Smooth muscle cell (in vitro differentiated cells): ENCODE measurements at regions not wholly inside any gene's neighbourhood (a gene's known extent, or its start where the extent isn't known, plus 50 kb on each side); places are given as distances from the start of the nearest gene placed in this dataset.

Experiments
- DNase-seq: peaks from one replicate; lab custom pipeline; 2025; ENCODE audit not compliant: unreplicated experiment; lab: John Stamatoyannopoulos, UW
- H2AFZ ChIP-seq: fragments of 200-600 bp; sonication (generic); 2 replicates; pipeline ENCODE4 v1.6.0; 2016; ENCODE audit warnings: antibody characterized with exemption, low read depth, mild to moderate bottlenecking
- H3F3A ChIP-seq: fragments of 200-600 bp; sonication (generic); 2 replicates; pipeline ENCODE4 v1.6.0; 2017; ENCODE audit warnings: antibody characterized with exemption, low read depth
- H3K27ac ChIP-seq: fragments of 200-600 bp; sonication (generic); 2 replicates; pipeline ENCODE4 v1.5.1; 2016; ENCODE audit warnings: low read depth, mild to moderate bottlenecking
- H3K27me3 ChIP-seq: fragments of 200-600 bp; sonication (generic); 2 replicates; pipeline ENCODE4 v1.6.1; 2016; ENCODE audit warnings: low read depth, mild to moderate bottlenecking
- H3K36me3 ChIP-seq: fragments of 200-600 bp; sonication (generic); 2 replicates; pipeline ENCODE4 v1.5.1; 2016; ENCODE audit warnings: low read depth
- H3K4me1 ChIP-seq: fragments of 200-600 bp; sonication (generic); 2 replicates; pipeline ENCODE4 v1.5.1; 2016; ENCODE audit warnings: low read depth
- H3K4me2 ChIP-seq: fragments of 200-600 bp; sonication (generic); 2 replicates; pipeline ENCODE4 v1.6.0; 2016; ENCODE audit warnings: mild to moderate bottlenecking
- H3K4me3 ChIP-seq: fragments of 200-600 bp; sonication (generic); 2 replicates; pipeline ENCODE4 v1.5.1; 2016; ENCODE audit warnings: mild to moderate bottlenecking
- H3K79me2 ChIP-seq: fragments of 200-600 bp; sonication (generic); 2 replicates; pipeline ENCODE4 v1.6.0; 2016; ENCODE audit warnings: low read depth, mild to moderate bottlenecking
- H3K9ac ChIP-seq: fragments of 200-600 bp; sonication (generic); 2 replicates; pipeline ENCODE4 v1.6.0; 2016; ENCODE audit warnings: low read depth
- H3K9me3 ChIP-seq: fragments of 200-600 bp; sonication (generic); replicated peaks from 2 replicates; pipeline ENCODE4 v1.5.1; 2016; ENCODE audit warnings: low read depth
- H4K20me1 ChIP-seq: fragments of 200-600 bp; sonication (generic); 2 replicates; pipeline ENCODE4 v1.6.0; 2016; ENCODE audit warnings: low read depth
- CTCF ChIP-seq: fragments of 200-600 bp; sonication (generic); IDR thresholded peaks from 2 replicates; pipeline ENCODE4 v1.5.1; 2017; ENCODE audit warnings: borderline replicate concordance, mild to moderate bottlenecking, antibody characterized with exemption; ENCODE audit not compliant: insufficient read depth, poor library complexity, severe bottlenecking
- WGBS: methylation state at CpG from one replicate; pipeline ENCODE4 v1.1.7; 2016; ENCODE audit warnings: low lambda C conversion rate; 5-methylcytosine and 5-hydroxymethylcytosine counted together

GRCh38 chr13:84029396-84029795, 147.1 kb upstream of the SLITRK1 start:
- Histone ChIP-seq H3K4me1 (peaks cover 12% of the 10 kb centered on the region), H4K20me1 (no peaks in the 10 kb centered on the region), H3K4me3 (no peak overlapping the region), H3K27ac (no peak overlapping the region), H3K9me3 (no peaks in the 10 kb centered on the region), H3K4me2 (no peak overlapping the region), H3K27me3 (no peaks in the 10 kb centered on the region), H3K36me3 (no peaks in the 10 kb centered on the region), H3F3A (no peaks in the 10 kb centered on the region), H2AFZ (no peak overlapping the region), H3K9ac (no peak overlapping the region), H3K79me2 (no peaks in the 10 kb centered on the region)
- DNase-seq, result no peak
- no peak for TF ChIP-seq CTCF
- 69% methylated on average over 4 of the region's 4 CpGs for WGBS

- no peaks in the 10 kb centered on the region for H3K9me3 ChIP-seq
- no peaks in the 10 kb centered on the region for H3K79me2 ChIP-seq
- no peak overlapping the region for H3K27ac ChIP-seq
- H3K4me2 ChIP-seq, result no peak overlapping the region
- WGBS, result 93% methylated on average over 1 of the region's 1 CpG
- DNase-seq, result no peak
- H2AFZ ChIP-seq, result peak overlapping the region; percentile 8
- no peak overlapping the region for H3K4me3 ChIP-seq
- H3K4me1 ChIP-seq, result peaks cover 12% of the 10 kb centered on the region
- no peak overlapping the region for H3K9ac ChIP-seq
- no peaks in the 10 kb centered on the region for H3F3A ChIP-seq
- H4K20me1 ChIP-seq, result no peaks in the 10 kb centered on the region
- no peaks in the 10 kb centered on the region for H3K27me3 ChIP-seq
- TF ChIP-seq CTCF, result no peak
- H3K36me3 ChIP-seq, result no peaks in the 10 kb centered on the region
Measured at GRCh38 chr13:84025824-84026223, 143.6 kb upstream of the SLITRK1 start.

GRCh38 chr13:83996415-83996814, 114.1 kb upstream of the SLITRK1 start:
- no peak for DNase-seq
- Histone ChIP-seq H4K20me1 (no peaks in the 10 kb centered on the region), H3K9ac (no peak overlapping the region), H3K4me1 (no peaks in the 10 kb centered on the region), H3K79me2 (no peaks in the 10 kb centered on the region), H3F3A (no peaks in the 10 kb centered on the region), H3K9me3 (no peaks in the 10 kb centered on the region), H3K27me3 (no peaks in the 10 kb centered on the region), H3K4me3 (no peak overlapping the region), H2AFZ (no peak overlapping the region), H3K27ac (no peak overlapping the region), H3K4me2 (no peak overlapping the region), H3K36me3 (no peaks in the 10 kb centered on the region)
- no peak for TF ChIP-seq CTCF
- 94% methylated on average over 9 of the region's 9 CpGs for WGBS

- Histone ChIP-seq H3K4me3 (no peak overlapping the region), H2AFZ (no peak overlapping the region), H3F3A (no peaks in the 10 kb centered on the region), H3K9ac (no peak overlapping the region), H3K27ac (no peak overlapping the region), H3K27me3 (no peaks in the 10 kb centered on the region), H3K9me3 (no peaks in the 10 kb centered on the region), H3K4me1 (no peaks in the 10 kb centered on the region), H4K20me1 (no peaks in the 10 kb centered on the region), H3K36me3 (no peaks in the 10 kb centered on the region), H3K79me2 (no peaks in the 10 kb centered on the region), H3K4me2 (no peak overlapping the region)
- no peak for TF ChIP-seq CTCF
- no peak for DNase-seq
- 86% methylated on average over 7 of the region's 7 CpGs for WGBS
Measured at GRCh38 chr13:83995930-83996329, 113.7 kb upstream of the SLITRK1 start.
